Endodermal cell (in vitro differentiated cells): ENCODE measurements at regions not wholly inside any gene's neighbourhood (a gene's known extent, or its start where the extent isn't known, plus 50 kb on each side); places are given as distances from the start of the nearest gene placed in this dataset.

Source experiments
- DNase-seq: peaks from one replicate; pipeline ENCODE4 v3.0.0-alpha.2; 2017
- H3K27ac ChIP-seq: 2 replicates; pipeline ENCODE4 v1.5.1; 2013; ENCODE audit warnings: mild to moderate bottlenecking, low read depth, low read length, moderate library complexity
- H3K27me3 ChIP-seq: 2 replicates; pipeline ENCODE4 v1.6.1; 2013; ENCODE audit warnings: mild to moderate bottlenecking, low read length, moderate library complexity; ENCODE audit not compliant: insufficient read depth, control insufficient read depth, poor library complexity, severe bottlenecking
- H3K36me3 ChIP-seq: 2 replicates; pipeline ENCODE4 v1.7.0; 2013; ENCODE audit warnings: mild to moderate bottlenecking, low read length, moderate library complexity; ENCODE audit not compliant: control insufficient read depth, insufficient read depth
- H3K4me1 ChIP-seq: one replicate; pipeline ENCODE4 v1.7.0; 2013; ENCODE audit warnings: low read length; ENCODE audit not compliant: control insufficient read depth, insufficient read depth
- H3K4me3 ChIP-seq: 2 replicates; pipeline ENCODE4 v1.5.1; 2013; ENCODE audit warnings: mild to moderate bottlenecking, low read length, moderate library complexity
- H3K9ac ChIP-seq: 2 replicates; pipeline ENCODE4 v1.6.1; 2013; ENCODE audit warnings: mild to moderate bottlenecking, low read length, moderate library complexity; ENCODE audit not compliant: poor library complexity, severe bottlenecking; ENCODE audit errors: extremely low read depth
- H3K9me3 ChIP-seq: 2 replicates; pipeline ENCODE4 v1.6.1; 2013; ENCODE audit warnings: mild to moderate bottlenecking, low read length, moderate library complexity; ENCODE audit not compliant: control insufficient read depth
- H3K27ac Mint-ChIP-seq: 2 replicates; pipeline ENCODE4 v1.8.0; 2020; ENCODE audit warnings: mixed read lengths
- H3K27me3 Mint-ChIP-seq: 2 replicates; pipeline ENCODE4 v1.8.0; 2021; ENCODE audit warnings: mild to moderate bottlenecking, mixed read lengths; ENCODE audit not compliant: insufficient read depth
- H3K36me3 Mint-ChIP-seq: 2 replicates; pipeline ENCODE4 v1.8.0; 2020; ENCODE audit warnings: low read depth, mixed read lengths
- H3K4me1 Mint-ChIP-seq: 2 replicates; pipeline ENCODE4 v1.8.0; 2020; ENCODE audit warnings: mixed read lengths
- H3K4me3 Mint-ChIP-seq: 2 replicates; pipeline ENCODE4 v1.8.0; 2020; ENCODE audit warnings: mild to moderate bottlenecking, moderate library complexity, mixed read lengths
- H3K9me3 Mint-ChIP-seq: 2 replicates; pipeline ENCODE4 v1.8.0; 2020; ENCODE audit warnings: mild to moderate bottlenecking, mixed read lengths
- WGBS, 2 experiments: methylation state at CpG; one replicate each; pipeline versions ENCODE4 v1.1.5 to v1.1.7; 2013; ENCODE audit warnings: missing lambda C conversion rate in 2 of 2, mixed read lengths in 1 of 2; ENCODE audit not compliant: insufficient coverage in 1 of 2, insufficient read length in 1 of 2; 5-methylcytosine and 5-hydroxymethylcytosine counted together
- TF ChIP-seq, protein P1 (sequence below): fragments of 200-600 bp; sonication (generic); conservative IDR thresholded peaks from 2 replicates; pipeline ENCODE4 v1.5.0; 2021; ENCODE audit warnings: antibody characterized with exemption, mild to moderate bottlenecking

- H3K27me3 Mint-ChIP-seq = peaks cover 4% of the 10 kb centered on the region
- Histone ChIP-seq H3K4me3 (no peak overlapping the region), H3K27me3 (peaks cover under 1% of the 10 kb centered on the region), H3K9ac (no peak overlapping the region), H3K27ac (no peak overlapping the region), H3K36me3 (no peaks in the 10 kb centered on the region), H3K4me1 (no peaks in the 10 kb centered on the region), H3K9me3 (peaks cover 12% of the 10 kb centered on the region)
- H3K27ac Mint-ChIP-seq = no peak overlapping the region
- peaks cover 14% of the 10 kb centered on the region for H3K9me3 Mint-ChIP-seq
- H3K4me3 Mint-ChIP-seq = no peak overlapping the region
- DNase-seq = no peak
- TF ChIP-seq, protein P1, sequence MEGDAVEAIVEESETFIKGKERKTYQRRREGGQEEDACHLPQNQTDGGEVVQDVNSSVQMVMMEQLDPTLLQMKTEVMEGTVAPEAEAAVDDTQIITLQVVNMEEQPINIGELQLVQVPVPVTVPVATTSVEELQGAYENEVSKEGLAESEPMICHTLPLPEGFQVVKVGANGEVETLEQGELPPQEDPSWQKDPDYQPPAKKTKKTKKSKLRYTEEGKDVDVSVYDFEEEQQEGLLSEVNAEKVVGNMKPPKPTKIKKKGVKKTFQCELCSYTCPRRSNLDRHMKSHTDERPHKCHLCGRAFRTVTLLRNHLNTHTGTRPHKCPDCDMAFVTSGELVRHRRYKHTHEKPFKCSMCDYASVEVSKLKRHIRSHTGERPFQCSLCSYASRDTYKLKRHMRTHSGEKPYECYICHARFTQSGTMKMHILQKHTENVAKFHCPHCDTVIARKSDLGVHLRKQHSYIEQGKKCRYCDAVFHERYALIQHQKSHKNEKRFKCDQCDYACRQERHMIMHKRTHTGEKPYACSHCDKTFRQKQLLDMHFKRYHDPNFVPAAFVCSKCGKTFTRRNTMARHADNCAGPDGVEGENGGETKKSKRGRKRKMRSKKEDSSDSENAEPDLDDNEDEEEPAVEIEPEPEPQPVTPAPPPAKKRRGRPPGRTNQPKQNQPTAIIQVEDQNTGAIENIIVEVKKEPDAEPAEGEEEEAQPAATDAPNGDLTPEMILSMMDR = no peak
- H3K36me3 Mint-ChIP-seq = no peaks in the 10 kb centered on the region
- peaks cover under 1% of the 10 kb centered on the region for H3K4me1 Mint-ChIP-seq
- 89 to 94% methylated on average over 3 of the region's 3 CpGs for WGBS, 2 experiments
Observed at GRCh38 chr2:150417278-150417677, 70.2 kb downstream of the RND3 start.

GRCh38 chr2:150415022-150415421 is 72.4 kb downstream of the RND3 start:
- Mint-ChIP-seq H3K27me3 (no peaks in the 10 kb centered on the region), H3K36me3 (no peaks in the 10 kb centered on the region), H3K4me1 (peaks cover 10% of the 10 kb centered on the region), H3K4me3 (no peak overlapping the region), H3K27ac (no peak overlapping the region), H3K9me3 (peaks cover 14% of the 10 kb centered on the region)
- Histone ChIP-seq H3K27ac (no peak overlapping the region), H3K27me3 (no peaks in the 10 kb centered on the region), H3K9me3 (peaks cover 12% of the 10 kb centered on the region), H3K4me3 (no peak overlapping the region), H3K9ac (no peak overlapping the region), H3K36me3 (no peaks in the 10 kb centered on the region), H3K4me1 (peaks cover 5% of the 10 kb centered on the region)
- TF ChIP-seq, protein P1 = no peak
- no peak for DNase-seq

DNA sequence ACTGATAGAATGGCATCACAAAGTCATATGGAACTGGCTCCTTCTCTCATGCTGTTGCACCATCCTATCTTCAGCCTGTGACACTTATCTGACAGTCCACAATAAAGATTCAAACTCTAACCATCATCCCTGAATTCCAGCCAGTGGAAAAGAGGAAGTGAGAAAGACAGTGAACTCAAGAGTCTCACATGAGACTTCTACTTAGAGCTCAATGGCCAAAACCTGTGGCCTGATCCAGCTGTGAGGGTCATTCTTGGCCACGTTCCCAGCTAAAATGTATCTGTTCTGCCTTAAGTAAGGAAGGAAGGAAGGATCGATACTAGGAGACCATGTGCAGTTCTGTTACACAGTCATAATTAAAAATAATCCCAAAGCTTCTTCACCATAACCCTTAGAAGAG is 73.6 kb downstream of the RND3 start:
- no peak overlapping the region for H3K4me3 Mint-ChIP-seq

More for the DNA sequence above, 73.6 kb downstream of the RND3 start:
- Histone ChIP-seq H3K27me3 (no peaks in the 10 kb centered on the region), H3K36me3 (no peaks in the 10 kb centered on the region), H3K4me1 (peaks cover 5% of the 10 kb centered on the region), H3K9me3 (peaks cover 12% of the 10 kb centered on the region), H3K4me3 (no peak overlapping the region), H3K9ac (no peak overlapping the region), H3K27ac (no peak overlapping the region)
- TF ChIP-seq, protein P1 = no peak
- Mint-ChIP-seq H3K9me3 (peaks cover 14% of the 10 kb centered on the region), H3K4me1 (peaks cover 10% of the 10 kb centered on the region), H3K36me3 (no peaks in the 10 kb centered on the region), H3K27me3 (no peaks in the 10 kb centered on the region), H3K27ac (no peak overlapping the region)
- WGBS, 2 experiments = 98% methylated on average over 2 of the region's 2 CpGs; no CpG with 5 or more reads in 1 of the 2 experiments
- no peak for DNase-seq
